ENCODE measurements at regions not wholly inside any gene's neighbourhood (a gene's known extent, or its start where the extent isn't known, plus 50 kb on each side); places are given as distances from the start of the nearest gene placed in this dataset.

DNA sequence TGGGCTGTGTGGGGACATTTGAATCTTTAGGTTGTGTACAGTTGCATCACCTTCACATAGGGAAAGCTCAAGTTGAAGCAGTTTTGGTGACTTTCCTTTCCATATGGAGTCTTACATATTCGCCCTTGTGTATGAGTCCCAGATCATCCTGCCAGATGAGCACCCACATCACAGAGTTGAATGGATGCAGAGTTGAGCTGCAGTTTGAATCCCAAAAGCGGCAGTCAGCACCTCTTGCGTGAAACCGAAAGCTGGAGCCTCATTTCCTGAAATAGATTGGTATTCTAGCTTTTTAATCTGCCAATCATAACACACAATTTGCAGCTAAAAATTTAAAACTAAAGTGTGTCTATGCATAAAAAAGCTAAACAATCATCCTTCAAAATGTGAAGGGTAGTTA lies 162.9 kb upstream of the DIPK2B start:
- H3K27ac ChIP-seq: no peak overlapping the region
- H3K4me3 ChIP-seq (replicated peaks in 1 of 3): no peak overlapping the region
- no peaks in the 10 kb centered on the region for H3K27me3 ChIP-seq
- H3K9me3 ChIP-seq: no peaks in the 10 kb centered on the region
- H3K36me3 ChIP-seq: no peaks in the 10 kb centered on the region
- TF ChIP-seq, protein P1, sequence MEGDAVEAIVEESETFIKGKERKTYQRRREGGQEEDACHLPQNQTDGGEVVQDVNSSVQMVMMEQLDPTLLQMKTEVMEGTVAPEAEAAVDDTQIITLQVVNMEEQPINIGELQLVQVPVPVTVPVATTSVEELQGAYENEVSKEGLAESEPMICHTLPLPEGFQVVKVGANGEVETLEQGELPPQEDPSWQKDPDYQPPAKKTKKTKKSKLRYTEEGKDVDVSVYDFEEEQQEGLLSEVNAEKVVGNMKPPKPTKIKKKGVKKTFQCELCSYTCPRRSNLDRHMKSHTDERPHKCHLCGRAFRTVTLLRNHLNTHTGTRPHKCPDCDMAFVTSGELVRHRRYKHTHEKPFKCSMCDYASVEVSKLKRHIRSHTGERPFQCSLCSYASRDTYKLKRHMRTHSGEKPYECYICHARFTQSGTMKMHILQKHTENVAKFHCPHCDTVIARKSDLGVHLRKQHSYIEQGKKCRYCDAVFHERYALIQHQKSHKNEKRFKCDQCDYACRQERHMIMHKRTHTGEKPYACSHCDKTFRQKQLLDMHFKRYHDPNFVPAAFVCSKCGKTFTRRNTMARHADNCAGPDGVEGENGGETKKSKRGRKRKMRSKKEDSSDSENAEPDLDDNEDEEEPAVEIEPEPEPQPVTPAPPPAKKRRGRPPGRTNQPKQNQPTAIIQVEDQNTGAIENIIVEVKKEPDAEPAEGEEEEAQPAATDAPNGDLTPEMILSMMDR (IDR thresholded peaks at IDR 0.05): no peak
- TF ChIP-seq POLR2A (IDR thresholded peaks at IDR 0.05): no peak
- H3K4me1 ChIP-seq: no peaks in the 10 kb centered on the region
- 88 to 92% methylated on average over 4 of the region's 4 CpGs for whole genome bisulfite sequencing, 2 donors
- intact Hi-C loops (cut with DNase I): no loop called here
- DNase-seq: no peak

DNA sequence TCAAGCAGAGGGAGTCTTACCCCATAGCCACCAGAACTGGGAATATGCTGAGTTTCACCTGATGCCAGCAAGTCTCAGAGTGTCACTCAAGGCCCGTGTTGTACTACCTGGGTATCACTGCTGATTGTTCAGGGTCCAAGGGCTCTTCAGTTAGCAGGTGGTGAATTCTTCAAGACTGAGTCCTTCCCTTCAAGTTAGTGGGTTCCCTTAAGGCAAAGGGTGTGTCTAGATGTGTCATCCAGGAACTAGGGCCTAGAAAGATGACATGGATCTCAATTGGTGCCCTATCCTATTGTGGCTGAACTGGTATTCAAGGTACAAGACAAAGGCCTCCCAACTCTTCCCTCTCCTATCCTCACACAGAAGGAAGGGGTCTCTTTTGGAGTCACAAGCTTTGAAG lies 159.9 kb upstream of the DIPK2B start:
- intact Hi-C loops (cut with DNase I): no loop called here
- TF ChIP-seq POLR2A (IDR thresholded peaks at IDR 0.05): no peak
- TF ChIP-seq, protein P1 (IDR thresholded peaks at IDR 0.05): no peak

DNA sequence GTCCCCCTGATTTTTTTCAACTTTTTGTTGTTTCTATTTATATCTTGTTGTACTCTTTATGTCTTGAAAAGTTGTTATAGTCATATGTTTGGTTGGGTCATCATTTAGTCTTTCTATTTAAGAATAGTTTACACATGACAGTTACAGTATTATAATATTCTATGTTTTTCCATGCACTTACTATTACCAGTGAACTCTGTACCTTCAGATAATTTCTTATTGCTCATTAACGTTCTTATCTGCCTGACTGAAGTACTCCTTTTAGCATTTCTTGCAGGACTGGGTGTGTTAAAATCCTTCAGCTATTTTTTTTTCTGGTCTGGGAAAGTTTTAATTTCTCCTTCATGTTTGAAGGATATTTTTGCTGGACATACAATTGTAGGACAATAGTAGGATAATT lies 157.7 kb upstream of the DIPK2B start:
- Histone ChIP-seq H3K36me3 (no peaks in the 10 kb centered on the region), H3K27ac (no peak overlapping the region), H3K27me3 (no peaks in the 10 kb centered on the region), H3K4me1 (no peaks in the 10 kb centered on the region), H3K9me3 (no peaks in the 10 kb centered on the region), H3K4me3 (replicated peaks in 1 of 3) (no peak overlapping the region)
- WGBS, 2 donors: 43 to 64% methylated on average over 1 of the region's 1 CpG
- DNase-seq: no peak
- TF ChIP-seq POLR2A (IDR thresholded peaks at IDR 0.05): no peak
- TF ChIP-seq, protein P1 (IDR thresholded peaks at IDR 0.05): no peak
- intact Hi-C loops (cut with DNase I): no loop called here

More for the DNA sequence above, 159.9 kb upstream of the DIPK2B start:
- H3K9me3 ChIP-seq: no peaks in the 10 kb centered on the region
- no peak overlapping the region for H3K27ac ChIP-seq
- H3K36me3 ChIP-seq: no peaks in the 10 kb centered on the region
- WGBS, 2 donors: 57 to 100% methylated on average over 1 of the region's 1 CpG
- no peak overlapping the region for H3K4me3 ChIP-seq (replicated peaks in 1 of 3)
- no peaks in the 10 kb centered on the region for H3K27me3 ChIP-seq
- no peaks in the 10 kb centered on the region for H3K4me1 ChIP-seq
- no peak for DNase-seq

DNA sequence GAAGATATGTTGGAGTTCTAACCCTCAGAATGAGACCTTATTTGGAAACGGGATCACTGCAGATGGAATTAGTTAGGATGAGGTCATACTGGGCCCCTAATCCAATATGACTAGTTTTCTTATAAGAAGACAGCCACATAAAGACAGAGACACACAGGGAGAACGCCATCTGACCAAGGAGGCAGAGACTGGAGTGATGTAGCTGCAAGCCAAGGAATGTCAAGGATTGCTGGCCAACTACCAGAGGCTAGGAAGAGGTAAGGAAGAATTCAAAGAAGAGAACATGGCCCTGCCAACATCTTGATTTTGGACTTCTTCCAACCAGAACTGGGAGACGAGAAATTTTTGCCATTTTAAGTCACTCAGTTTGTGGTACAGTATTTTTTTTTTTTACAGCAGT lies 152.8 kb upstream of the DIPK2B start:
- WGBS, 2 donors: 68 to 69% methylated on average over 3 of the region's 3 CpGs
- no peaks in the 10 kb centered on the region for H3K36me3 ChIP-seq

DNA sequence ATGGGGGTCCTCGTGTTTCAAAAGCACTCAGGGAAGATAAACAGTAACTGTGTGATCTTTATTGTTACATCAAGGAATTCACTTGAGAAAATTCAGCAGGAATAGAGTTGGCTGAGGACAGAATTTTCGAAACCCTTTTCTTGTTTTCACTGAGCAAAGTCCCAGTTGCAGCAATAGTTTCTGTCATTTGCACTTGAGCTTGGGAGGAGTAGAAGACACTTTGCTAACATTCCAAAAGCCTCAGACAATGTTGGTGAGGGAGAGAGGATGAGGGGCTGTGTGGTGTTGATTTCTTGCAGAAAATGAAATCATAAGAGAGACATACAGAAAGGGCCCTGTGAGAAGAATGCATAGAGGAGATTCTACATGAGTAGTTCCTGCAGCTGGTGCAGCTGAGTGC lies 151.9 kb upstream of the DIPK2B start:
- H3K9me3 ChIP-seq: no peaks in the 10 kb centered on the region
- no peak overlapping the region for H3K4me3 ChIP-seq (replicated peaks in 1 of 3)
- no peaks in the 10 kb centered on the region for H3K36me3 ChIP-seq
- H3K4me1 ChIP-seq: no peaks in the 10 kb centered on the region
- no peaks in the 10 kb centered on the region for H3K27me3 ChIP-seq
- 19 to 31% methylated on average over 2 of the region's 2 CpGs for WGBS, 2 donors
- no peak for DNase-seq
- intact Hi-C loops (cut with DNase I): no loop called here
- TF ChIP-seq, protein P1 (IDR thresholded peaks at IDR 0.05): no peak
- no peak for TF ChIP-seq POLR2A (IDR thresholded peaks at IDR 0.05)
- H3K27ac ChIP-seq: peak overlapping the region in 1 of 3 donors; percentile 39

More for the DNA sequence above, 152.8 kb upstream of the DIPK2B start:
- intact Hi-C loops (cut with DNase I): no loop called here
- Histone ChIP-seq H3K4me1 (no peaks in the 10 kb centered on the region), H3K4me3 (replicated peaks in 1 of 3) (no peak overlapping the region), H3K27me3 (no peaks in the 10 kb centered on the region), H3K9me3 (no peaks in the 10 kb centered on the region), H3K27ac (no peak overlapping the region)
- TF ChIP-seq, protein P1 (IDR thresholded peaks at IDR 0.05): no peak
- no peak for TF ChIP-seq POLR2A (IDR thresholded peaks at IDR 0.05)
- DNase-seq: peak in 1 of 2 donors; percentile 6

Data from thyroid gland (tissue), 4 donors.